A549 (cell line): ENCODE measurements at regions not wholly inside any gene's neighbourhood (a gene's known extent, or its start where the extent isn't known, plus 50 kb on each side); places are given as distances from the start of the nearest gene placed in this dataset.

Experiments
- ATAC-seq, 2 experiments: fragments of 200-7000 bp in 1 of 2; fragments of >200 bp in 1 of 2; cut with Nextera tagmentation in 1 of 2; cut with Tn5 transposase in 1 of 2; 3 replicates each; pipeline versions ENCODE4 v1.8.0 to v1.9.1; 2018 to 2020; ENCODE audit warnings: mild to moderate bottlenecking in 1 of 2, moderate library complexity in 1 of 2
- CTCF ChIA-PET: fragments of 300-600 bp; sonication (Branson Sonifier 250); formaldehyde crosslinking; extraction: SDS; loops from one replicate; lab custom pipeline; 2021; ENCODE audit warnings: antibody characterized with exemption, inconsistent platforms; lab: Yijun Ruan, JAX
- POLR2A ChIA-PET: fragments of 350-600 bp; formaldehyde crosslinking; extraction: SDS; loops from one replicate; lab custom pipeline; 2021; ENCODE audit warnings: antibody characterized with exemption, inconsistent platforms; lab: Yijun Ruan, JAX
- DNase-seq, 2 experiments: peaks; one replicate each; pipeline versions ENCODE4 v3.0.0 to v3.0.0-alpha.2; 2011 to 2016; ENCODE audit warnings: low read depth in 1 of 2, low spot score in 1 of 2
- FAIRE-seq: peaks from 2 replicates; lab custom pipeline; 2011; peaks lifted over from hg19 to GRCh38; lab: Jason Lieb, UNC
- H3K27ac ChIP-seq, 2 experiments: fragments of >200 bp; sonication (Bioruptor Twin); formaldehyde crosslinking; 3 replicates each; pipeline ENCODE4 v1.5.1; 2016 to 2017
- H3K4me1 ChIP-seq: fragments of >200 bp; sonication (Bioruptor Twin); formaldehyde crosslinking; 3 replicates; pipeline ENCODE4 v1.6.1; 2016
- H3K4me2 ChIP-seq: fragments of >200 bp; sonication (Bioruptor Twin); formaldehyde crosslinking; 3 replicates; pipeline ENCODE4 v1.6.1; 2016
- H3K4me3 ChIP-seq: fragments of >200 bp; sonication (Bioruptor Twin); formaldehyde crosslinking; 3 replicates; pipeline ENCODE4 v1.5.1; 2016
- H3K9me3 ChIP-seq: fragments of >200 bp; sonication (Bioruptor Twin); formaldehyde crosslinking; 3 replicates; pipeline ENCODE4 v1.6.1; 2016
- CEBPB ChIP-seq, 2 experiments: fragments of >200 bp in 1 of 2; sonication (Bioruptor Twin) in 1 of 2; formaldehyde crosslinking in 1 of 2; IDR thresholded peaks; 2 replicates each; pipeline ENCODE4 v1.6.1; 2012 to 2016
- E2F6 ChIP-seq: IDR thresholded peaks from 2 replicates; pipeline ENCODE4 v1.6.1; 2012; ENCODE audit warnings: low read depth, borderline replicate concordance
- EP300 ChIP-seq, 2 experiments: fragments of >200 bp; sonication (Bioruptor Twin); formaldehyde crosslinking; IDR thresholded peaks; 2 replicates in 1 of 2; 3 replicates in 1 of 2; pipeline ENCODE4 v1.6.1; 2016 to 2017
- MYC ChIP-seq: IDR thresholded peaks from 2 replicates; pipeline ENCODE4 v1.6.1; 2012; ENCODE audit warnings: mild to moderate bottlenecking, inconsistent platforms, low read length, improper control_type of control experiment, borderline replicate concordance
- PHF8 ChIP-seq: fragments of 200-600 bp; sonication (generic); IDR thresholded peaks from 2 replicates; pipeline ENCODE4 v1.6.1; 2016; ENCODE audit warnings: low read depth, mild to moderate bottlenecking, antibody characterized with exemption, moderate library complexity, borderline replicate concordance
- POLR2AphosphoS2 ChIP-seq: conservative IDR thresholded peaks from 2 replicates; pipeline ENCODE4 v1.6.1; 2012; ENCODE audit warnings: low read length, improper control_type of control experiment, inconsistent platforms
- RFX5 ChIP-seq: fragments of 450-650 bp; IDR thresholded peaks from 2 replicates; pipeline ENCODE4 v1.7.1; 2014; ENCODE audit warnings: antibody characterized with exemption, mild to moderate bottlenecking, moderate library complexity
- RNF2 ChIP-seq: fragments of 200-600 bp; sonication (generic); IDR thresholded peaks from 2 replicates; pipeline ENCODE4 v1.6.1; 2016; ENCODE audit warnings: low read depth, mild to moderate bottlenecking, antibody characterized with exemption, moderate library complexity, borderline replicate concordance
- ZC3H11A ChIP-seq: fragments of 450-650 bp; IDR thresholded peaks from 2 replicates; pipeline ENCODE4 v1.6.1; 2014; ENCODE audit warnings: antibody characterized with exemption, mild to moderate bottlenecking
- ZNF302 ChIP-seq: fragments of 250-450 bp; sonication (Bioruptor Pico); IDR thresholded peaks from 2 replicates; pipeline ENCODE4 v1.9.0; 2021; ENCODE audit warnings: inconsistent platforms, mild to moderate bottlenecking, moderate library complexity
- WGBS: methylation state at CpG from one replicate; pipeline ENCODE4 v1.1.6; 2017; ENCODE audit errors: missing lambda C conversion rate; 5-methylcytosine and 5-hydroxymethylcytosine counted together

DNA sequence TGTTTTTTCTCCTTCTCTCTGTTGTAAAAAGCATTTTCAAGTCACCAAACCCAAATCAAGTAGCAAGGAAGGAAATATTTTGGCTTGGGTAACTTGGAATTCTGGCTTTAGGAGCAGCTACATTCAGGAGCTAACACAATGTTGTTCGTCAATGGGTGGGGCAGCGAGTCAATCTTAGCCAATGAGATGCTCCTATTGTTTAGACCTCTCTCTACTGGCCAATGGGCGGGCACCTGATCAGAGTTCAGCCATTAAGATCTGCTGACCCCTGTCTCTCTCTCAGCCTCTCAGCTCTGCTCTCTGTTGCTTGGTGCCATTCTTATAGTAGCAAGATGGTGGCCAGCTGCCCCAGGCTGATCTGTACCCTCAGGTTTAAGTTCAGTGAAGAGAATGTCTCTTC lies 83.2 kb downstream of the IRX3 start:
- Histone ChIP-seq H3K4me2 (no peak overlapping the region), H3K4me3 (no peak overlapping the region), H3K27ac (no peak overlapping the region), H3K4me1 (no peaks in the 10 kb centered on the region), H3K9me3 (no peaks in the 10 kb centered on the region)
- ChIA-PET CTCF (no interaction called here), POLR2A (no interaction called here)
- FAIRE-seq: no peak
- TF ChIP-seq MYC (no peak), RNF2 (no peak), E2F6 (no peak), RFX5 (no peak), ZNF302 (no peak), CEBPB (IDR thresholded peaks at IDR 0.05) (no peak), EP300 (IDR thresholded peaks at IDR 0.05) (no peak), PHF8 (no peak), ZC3H11A (no peak), POLR2AphosphoS2 (no peak)
- DNase-seq: no peak
- WGBS: 30% methylated on average over 3 of the region's 3 CpGs
- peak in 1 of 2 experiments; percentile 59; a peak in 3 of 6 replicates for ATAC-seq
